ENCODE measurements at regions not wholly inside any gene's neighbourhood (a gene's known extent, or its start where the extent isn't known, plus 50 kb on each side); places are given as distances from the start of the nearest gene placed in this dataset.

DNA sequence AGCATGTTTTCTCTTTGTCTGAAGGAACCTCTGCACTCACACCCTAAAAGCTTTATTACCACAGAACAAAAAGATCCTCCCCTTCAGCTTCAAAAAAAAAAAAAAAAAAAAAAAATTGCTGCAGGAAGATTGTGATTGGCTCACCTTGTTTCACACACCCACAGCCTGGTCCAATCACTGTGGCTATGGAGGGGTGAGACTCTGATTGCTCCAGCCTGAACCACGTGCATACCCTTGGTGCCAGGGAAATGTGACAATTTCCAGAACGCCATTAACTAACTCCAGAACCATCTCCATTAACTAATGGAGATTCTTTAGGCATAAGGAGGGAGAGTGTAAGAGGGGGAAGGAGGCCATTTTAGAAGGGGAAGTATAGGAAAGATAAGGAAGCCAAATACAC lies 106.5 kb upstream of the CRBN start:
- TF ChIP-seq, protein P1, sequence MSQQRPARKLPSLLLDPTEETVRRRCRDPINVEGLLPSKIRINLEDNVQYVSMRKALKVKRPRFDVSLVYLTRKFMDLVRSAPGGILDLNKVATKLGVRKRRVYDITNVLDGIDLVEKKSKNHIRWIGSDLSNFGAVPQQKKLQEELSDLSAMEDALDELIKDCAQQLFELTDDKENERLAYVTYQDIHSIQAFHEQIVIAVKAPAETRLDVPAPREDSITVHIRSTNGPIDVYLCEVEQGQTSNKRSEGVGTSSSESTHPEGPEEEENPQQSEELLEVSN (IDR thresholded peaks at IDR 0.05; ENCODE audit: borderline replicate concordance, low read depth), result no peak
- no peak for DNase-seq (ENCODE audit: low read depth in 1 of 2, low spot score in 1 of 2)
- Histone ChIP-seq H3K4me2 (no peak overlapping the region), H3K4me3 (no peak overlapping the region), H3K9me3 (no peaks in the 10 kb centered on the region), H3K4me1 (no peaks in the 10 kb centered on the region), H3K27ac (no peak overlapping the region)
- no peak for FAIRE-seq
- 0% methylated on average over 2 of the region's 2 CpGs for WGBS (ENCODE audit: missing lambda C conversion rate)
- POLR2A ChIA-PET, result interaction anchor here (0.6 kb wide), 1 partner anchor 996 kb away, joined by 3 read pairs; no protein-coding TSS in a partner anchor
- no peak for ATAC-seq
- CTCF ChIA-PET, result interaction anchor here (1.3 kb wide), 1 partner anchor 71 kb away, joined by 3 read pairs; no protein-coding TSS in a partner anchor

DNA sequence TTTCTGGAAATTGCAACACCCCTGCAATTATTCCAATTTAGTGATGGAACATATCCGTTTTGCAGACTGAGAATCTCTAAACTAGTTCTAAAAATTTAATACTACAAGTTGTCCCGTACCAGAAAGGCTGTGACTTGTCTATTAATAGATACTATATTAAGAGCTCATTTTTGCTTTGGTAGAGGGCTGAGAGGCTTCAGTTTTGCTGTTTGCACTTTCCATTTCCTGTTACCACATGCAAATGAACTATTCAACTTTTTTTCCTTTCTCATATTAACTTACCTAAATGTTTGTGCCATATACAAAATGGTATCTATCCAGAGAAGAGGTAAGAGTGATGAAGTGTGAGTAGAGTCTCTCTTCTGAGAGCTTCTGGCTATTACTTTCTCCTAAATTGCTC lies 101.5 kb upstream of the CRBN start:
- no peaks in the 10 kb centered on the region for H3K4me1 ChIP-seq
- POLR2A ChIA-PET, result no interaction called here
- ATAC-seq (no peak), DNase-seq (ENCODE audit: low read depth in 1 of 2, low spot score in 1 of 2) (no peak), FAIRE-seq (no peak)
- TF ChIP-seq NR3C1 (IDR thresholded peaks at IDR 0.05), result no peak
- no peak overlapping the region for H3K4me3 ChIP-seq
- no peak overlapping the region for H3K4me2 ChIP-seq
- CTCF ChIA-PET, result interaction anchor here (1.6 kb wide), 1 partner anchor 10 kb away, joined by 3 read pairs; no protein-coding TSS in a partner anchor
- whole genome bisulfite sequencing (ENCODE audit: missing lambda C conversion rate), result 1% methylated on average over 2 of the region's 2 CpGs
- no peak overlapping the region for H3K27ac ChIP-seq
- H3K9me3 ChIP-seq, result no peaks in the 10 kb centered on the region

DNA sequence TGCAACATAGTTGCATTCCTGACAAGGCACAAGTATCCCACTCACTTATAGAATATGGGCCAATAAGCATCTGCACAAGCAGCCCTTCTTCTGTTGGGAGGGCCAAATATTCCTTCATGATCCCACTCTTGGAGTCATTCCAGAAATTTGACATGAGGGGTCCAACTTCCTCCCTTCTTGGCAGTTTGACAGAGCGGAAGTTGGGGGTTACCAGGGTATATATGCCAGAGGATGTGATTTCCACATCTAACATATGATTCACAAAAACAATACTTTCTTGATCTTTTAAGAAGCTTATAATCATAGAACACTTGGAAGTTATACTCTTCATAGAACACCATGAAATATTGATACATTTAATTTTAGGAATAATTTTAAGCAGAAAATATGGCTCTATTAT lies 100.9 kb upstream of the CRBN start:
- POLR2A ChIA-PET, result no interaction called here
- Histone ChIP-seq H3K9me3 (no peaks in the 10 kb centered on the region), H3K4me2 (no peak overlapping the region), H3K4me1 (no peaks in the 10 kb centered on the region), H3K4me3 (no peak overlapping the region), H3K27ac (no peak overlapping the region)
- DNase-seq (ENCODE audit: low read depth in 1 of 2, low spot score in 1 of 2) (no peak), FAIRE-seq (no peak), ATAC-seq (no peak)
- CTCF ChIA-PET, result interaction anchor here (1.6 to 2.1 kb wide), 2 partner anchors 9 to 11 kb away, joined by 3 to 5 read pairs; no protein-coding TSS in a partner anchor
- WGBS (ENCODE audit: missing lambda C conversion rate), result 5% methylated on average over 1 of the region's 1 CpG
- no peak for TF ChIP-seq KDM5A (IDR thresholded peaks at IDR 0.05)

DNA sequence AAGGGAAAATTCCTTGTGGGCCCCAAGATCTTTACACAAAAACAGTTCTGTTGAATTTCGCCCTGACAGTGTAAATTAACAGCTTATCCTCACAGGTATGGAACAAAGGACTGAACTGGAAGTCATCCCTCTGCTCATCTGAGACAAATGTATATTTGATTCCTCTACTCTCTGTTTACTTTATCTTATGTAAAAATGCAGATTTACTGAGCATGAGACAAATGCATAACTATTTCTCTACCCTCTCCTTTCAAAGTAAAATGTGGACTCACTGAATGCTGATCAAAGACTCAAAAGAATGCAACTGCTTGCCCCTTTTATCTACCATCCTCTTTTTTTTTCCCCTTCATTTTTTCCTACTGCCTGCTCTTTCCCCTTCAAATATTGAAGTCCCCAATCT lies 98.6 kb upstream of the CRBN start:
- Histone ChIP-seq H3K4me1 (no peaks in the 10 kb centered on the region), H3K4me3 (no peak overlapping the region), H3K9me3 (no peaks in the 10 kb centered on the region), H3K4me2 (no peak overlapping the region), H3K27ac (no peak overlapping the region)
- TF ChIP-seq EP300 (IDR thresholded peaks at IDR 0.05) (no peak), POLR2AphosphoS2 (conservative IDR thresholded peaks at IDR 0.05; ENCODE audit: low read length) (no peak), RAD21 (conservative IDR thresholded peaks at IDR 0.05 in 1 of 2, IDR thresholded peaks at IDR 0.05 in 1 of 2) (no peak), CBX8 (IDR thresholded peaks at IDR 0.05) (no peak)
- TF ChIP-seq, protein P2, sequence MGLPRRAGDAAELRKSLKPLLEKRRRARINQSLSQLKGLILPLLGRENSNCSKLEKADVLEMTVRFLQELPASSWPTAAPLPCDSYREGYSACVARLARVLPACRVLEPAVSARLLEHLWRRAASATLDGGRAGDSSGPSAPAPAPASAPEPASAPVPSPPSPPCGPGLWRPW (IDR thresholded peaks at IDR 0.05), result no peak
- POLR2A ChIA-PET, result no interaction called here
- CTCF ChIA-PET, result no interaction called here
- ATAC-seq (no peak), FAIRE-seq (no peak), DNase-seq (ENCODE audit: low read depth in 1 of 2, low spot score in 1 of 2) (no peak)
- 3% methylated on average over 1 of the region's 1 CpG for WGBS (ENCODE audit: missing lambda C conversion rate)

DNA sequence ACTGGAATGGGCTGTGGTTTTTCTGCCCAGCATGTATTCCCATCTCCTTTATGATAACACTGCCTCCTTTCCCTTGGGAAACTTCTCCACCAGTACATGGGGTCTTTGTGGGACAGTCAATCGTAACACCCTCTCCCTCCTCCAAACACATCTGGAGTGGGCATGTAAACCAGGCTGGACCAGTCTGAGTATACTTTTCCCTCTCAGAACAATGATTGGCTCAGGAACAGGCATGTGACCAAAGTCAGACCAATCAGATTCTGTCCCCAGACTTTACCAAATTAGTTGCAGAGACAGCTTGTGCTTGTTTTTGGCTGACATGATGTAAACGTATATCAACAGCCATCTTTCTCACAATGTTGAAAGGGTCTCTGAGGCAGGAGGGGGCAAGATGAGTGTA lies 97.1 kb upstream of the CRBN start:
- DNase-seq (ENCODE audit: low read depth in 1 of 2, low spot score in 1 of 2) (no peak), ATAC-seq (no peak)
- CTCF ChIA-PET, result no interaction called here

DNA sequence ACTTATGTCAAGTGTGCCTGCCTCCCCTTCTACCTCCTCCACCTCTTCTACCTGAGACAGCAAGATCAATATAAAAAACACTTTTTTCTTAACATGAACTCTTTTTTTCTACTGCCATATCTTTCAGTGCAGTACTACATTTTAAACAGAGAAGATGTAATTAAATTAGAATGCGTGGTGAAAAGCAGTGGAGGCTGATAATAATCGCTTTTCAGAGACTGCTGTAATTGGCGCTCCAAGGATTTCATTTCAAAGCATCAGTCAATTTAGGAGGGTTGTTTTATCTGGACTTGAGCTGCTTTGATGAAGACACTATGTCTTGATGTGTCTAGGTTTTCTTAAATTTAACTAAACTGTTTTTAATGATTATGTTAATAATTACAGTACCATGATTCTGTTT lies 85.3 kb upstream of the CRBN start:
- POLR2A ChIA-PET, result no interaction called here

More for the DNA sequence above, 97.1 kb upstream of the CRBN start:
- no peak for FAIRE-seq
- H3K4me1 ChIP-seq, result no peaks in the 10 kb centered on the region
- H3K4me3 ChIP-seq, result no peak overlapping the region
- no peak overlapping the region for H3K4me2 ChIP-seq
- TF ChIP-seq TFCP2L1 (CRISPR knock-in tag; IDR thresholded peaks at IDR 0.05) (no peak), HEYL (CRISPR knock-in tag; IDR thresholded peaks at IDR 0.05) (no peak), MAZ (IDR thresholded peaks at IDR 0.05; ENCODE audit: borderline replicate concordance, low read depth, low read length) (no peak), GATA3 (IDR thresholded peaks at IDR 0.05; ENCODE audit: borderline replicate concordance) (no peak), HOXA7 (CRISPR knock-in tag; IDR thresholded peaks at IDR 0.05) (no peak)
- H3K9me3 ChIP-seq, result no peaks in the 10 kb centered on the region
- no peak overlapping the region for H3K27ac ChIP-seq
- WGBS (ENCODE audit: missing lambda C conversion rate), result 0% methylated on average over 2 of the region's 2 CpGs
- POLR2A ChIA-PET, result no interaction called here

More for the DNA sequence above, 85.3 kb upstream of the CRBN start:
- DNase-seq (ENCODE audit: low read depth in 1 of 2, low spot score in 1 of 2), result no peak
- FAIRE-seq, result no peak
- CTCF ChIA-PET, result no interaction called here
- Histone ChIP-seq H3K4me1 (no peaks in the 10 kb centered on the region), H3K27ac (no peak overlapping the region), H3K4me3 (no peak overlapping the region), H3K9me3 (no peaks in the 10 kb centered on the region), H3K4me2 (no peak overlapping the region)
- TF ChIP-seq MAFK (IDR thresholded peaks at IDR 0.05; ENCODE audit: partially characterized antibody), result no peak
- TF ChIP-seq POLR2A (IDR thresholded peaks at IDR 0.05; ENCODE audit: low read length), result no peak
- TF ChIP-seq, protein P3, sequence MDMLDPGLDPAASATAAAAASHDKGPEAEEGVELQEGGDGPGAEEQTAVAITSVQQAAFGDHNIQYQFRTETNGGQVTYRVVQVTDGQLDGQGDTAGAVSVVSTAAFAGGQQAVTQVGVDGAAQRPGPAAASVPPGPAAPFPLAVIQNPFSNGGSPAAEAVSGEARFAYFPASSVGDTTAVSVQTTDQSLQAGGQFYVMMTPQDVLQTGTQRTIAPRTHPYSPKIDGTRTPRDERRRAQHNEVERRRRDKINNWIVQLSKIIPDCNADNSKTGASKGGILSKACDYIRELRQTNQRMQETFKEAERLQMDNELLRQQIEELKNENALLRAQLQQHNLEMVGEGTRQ (IDR thresholded peaks at IDR 0.05), result no peak
- WGBS (ENCODE audit: missing lambda C conversion rate), result 3% methylated on average over 3 of the region's 3 CpGs
- no peak for ATAC-seq

Measured in A549 (cell line).